ENCODE measurements at regions not wholly inside any gene's neighbourhood (a gene's known extent, or its start where the extent isn't known, plus 50 kb on each side); places are given as distances from the start of the nearest gene placed in this dataset.

DNA sequence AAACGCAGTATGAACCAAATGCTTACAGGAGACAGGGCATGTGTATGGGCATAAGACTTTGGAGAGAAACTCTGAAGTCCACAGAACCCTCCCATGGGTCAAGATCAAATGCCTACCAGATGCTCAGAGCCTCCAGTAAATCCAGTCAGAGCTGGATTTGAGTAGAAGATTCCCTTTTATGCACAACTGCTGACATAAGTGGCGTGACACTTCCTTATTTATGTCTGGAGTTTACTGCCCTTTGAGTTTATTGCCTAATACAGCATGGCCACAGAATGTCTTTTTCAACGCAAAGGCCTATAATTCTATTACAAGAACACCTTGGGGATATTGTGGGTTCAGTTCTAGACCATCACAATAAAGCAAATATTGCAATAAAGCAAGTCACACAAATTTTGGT lies 220.0 kb upstream of the FOXQ1 start:
- DNase-seq (ENCODE audit: low read depth in 2 of 2): no peak

- no peak for DNase-seq (ENCODE audit: low read depth in 2 of 2)
These were observed 222.0 kb upstream of the FOXQ1 start for GRCh38 chr6:1089859-1090258.

- no peak for DNase-seq (ENCODE audit: low read depth in 2 of 2)
These were observed 223.4 kb upstream of the FOXQ1 start for GRCh38 chr6:1088492-1089001.

- no peak for DNase-seq (ENCODE audit: low read depth in 2 of 2)
These were observed 224.6 kb upstream of the FOXQ1 start for GRCh38 chr6:1087154-1087843.

GRCh38 chr6:1086446-1087153 lies 225.3 kb upstream of the FOXQ1 start:
- DNase-seq (ENCODE audit: low read depth in 2 of 2): no peak

GRCh38 chr6:1082285-1082935 lies 229.5 kb upstream of the FOXQ1 start:
- DNase-seq (ENCODE audit: low read depth in 2 of 2): no peak

GRCh38 chr6:1081551-1082284 lies 230.2 kb upstream of the FOXQ1 start:
- no peak for DNase-seq (ENCODE audit: low read depth in 2 of 2)

DNA sequence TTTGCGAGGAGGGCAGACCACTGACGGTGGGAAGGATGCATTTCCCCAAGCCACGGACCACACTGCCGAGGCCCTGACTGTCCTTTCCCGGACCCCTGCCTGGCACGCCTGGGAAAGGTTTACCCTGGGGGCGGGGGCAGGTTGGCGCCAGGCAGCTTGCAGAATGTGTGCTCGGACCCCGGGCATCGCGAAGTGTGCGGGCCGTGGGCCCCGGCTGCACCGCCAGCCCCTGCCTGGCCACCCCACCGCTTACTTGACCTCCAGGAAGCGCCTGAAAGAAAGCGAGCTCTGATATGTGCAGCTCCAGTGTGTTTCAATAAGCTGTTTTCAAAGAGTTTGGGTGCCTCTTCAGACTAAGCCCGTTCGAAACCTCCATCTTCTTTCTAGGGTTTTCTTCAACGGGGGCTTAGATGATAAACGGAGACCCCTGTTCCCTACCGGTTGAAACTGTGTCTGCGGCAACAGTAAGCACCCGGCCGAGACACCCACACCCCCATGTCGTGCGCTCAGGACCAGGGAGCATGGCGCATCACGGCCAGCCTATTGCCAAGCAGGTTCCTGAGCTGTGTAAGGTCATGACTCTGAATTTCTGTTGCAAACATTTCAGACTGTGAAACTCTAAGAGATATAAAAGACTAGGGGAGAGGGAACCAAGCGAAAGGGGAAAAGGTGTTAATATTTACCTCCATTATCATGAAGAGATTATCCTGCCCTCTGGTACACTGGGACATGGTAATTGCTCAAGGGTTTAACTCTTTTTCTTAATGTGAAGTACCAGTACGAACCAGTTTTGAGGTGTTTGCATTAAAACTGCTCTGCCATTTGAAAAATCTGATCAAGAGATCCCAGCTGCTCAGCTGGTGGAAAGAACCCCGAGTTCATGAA lies 231.2 kb upstream of the FOXQ1 start:
- DNase-seq (ENCODE audit: low read depth in 2 of 2): no peak

GRCh38 chr6:1079525-1079924 lies 232.4 kb upstream of the FOXQ1 start:
- no peak for DNase-seq (ENCODE audit: low read depth in 2 of 2)

- DNase-seq (ENCODE audit: low read depth in 2 of 2): no peak
These were observed 234.2 kb upstream of the FOXQ1 start for GRCh38 chr6:1077478-1078416.

GRCh38 chr6:1076531-1077459 lies 235.1 kb upstream of the FOXQ1 start:
- DNase-seq (ENCODE audit: low read depth in 2 of 2): no peak

GRCh38 chr6:1075880-1076279 lies 236.0 kb upstream of the FOXQ1 start:
- DNase-seq (ENCODE audit: low read depth in 2 of 2): no peak

GRCh38 chr6:1075444-1075843 lies 236.5 kb upstream of the FOXQ1 start:
- no peak for DNase-seq (ENCODE audit: low read depth in 2 of 2)

- DNase-seq (ENCODE audit: low read depth in 2 of 2): no peak
These were observed 241.8 kb upstream of the FOXQ1 start for GRCh38 chr6:1070085-1070521.

- no peak for DNase-seq (ENCODE audit: low read depth in 2 of 2)
These were observed 243.0 kb upstream of the FOXQ1 start for GRCh38 chr6:1068905-1069304.

DNA sequence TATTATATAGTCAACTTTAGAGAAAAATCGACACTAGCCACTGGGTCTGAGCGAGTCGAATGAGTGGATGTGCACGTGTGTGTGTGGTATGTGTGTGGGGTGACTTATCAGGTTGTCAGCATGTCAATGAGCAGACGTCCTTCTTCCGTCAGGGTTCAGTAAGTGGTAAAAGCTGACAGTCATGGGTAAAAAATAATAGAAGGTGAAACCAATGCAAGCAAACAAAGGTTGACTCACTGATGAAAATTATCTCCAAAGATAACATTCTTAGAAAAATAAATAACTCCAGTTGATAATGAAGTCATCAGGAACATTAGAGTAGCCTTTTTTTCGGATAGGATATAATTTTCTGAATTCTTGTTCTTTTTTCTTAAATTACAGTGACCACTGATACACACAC lies 243.8 kb upstream of the FOXQ1 start:
- no peak for DNase-seq (ENCODE audit: low read depth in 2 of 2)

DNA sequence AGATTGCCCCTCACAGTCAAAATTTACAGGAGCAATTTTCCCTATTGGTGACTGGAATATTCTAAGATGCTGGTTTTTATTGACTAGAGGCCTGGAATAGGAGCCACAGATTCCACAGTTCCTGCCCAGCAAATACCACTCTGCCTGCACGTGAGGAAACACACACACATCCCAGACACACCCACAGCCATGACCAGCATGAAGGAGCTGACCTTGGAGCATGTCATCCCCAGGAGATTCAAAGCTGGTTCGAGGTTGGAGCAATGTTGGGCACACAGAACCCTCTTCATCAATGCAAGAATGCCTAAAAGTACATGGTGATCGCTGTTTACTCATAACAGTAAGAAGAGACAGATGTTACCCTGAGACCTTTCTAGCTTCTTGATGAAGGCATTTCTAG lies 244.6 kb upstream of the FOXQ1 start:
- no peak for DNase-seq (ENCODE audit: low read depth in 2 of 2)

- no peak for DNase-seq (ENCODE audit: low read depth in 2 of 2)
These were observed 245.3 kb upstream of the FOXQ1 start for GRCh38 chr6:1066449-1067090.
